ENCODE measurements at regions not wholly inside any gene's neighbourhood (a gene's known extent, or its start where the extent isn't known, plus 50 kb on each side); places are given as distances from the start of the nearest gene placed in this dataset.
"Not testable (repeated sequence)": the region's sequence is repeated elsewhere in the genome, so short reads cannot be mapped to it uniquely, and the experiment has no call there.

DNA sequence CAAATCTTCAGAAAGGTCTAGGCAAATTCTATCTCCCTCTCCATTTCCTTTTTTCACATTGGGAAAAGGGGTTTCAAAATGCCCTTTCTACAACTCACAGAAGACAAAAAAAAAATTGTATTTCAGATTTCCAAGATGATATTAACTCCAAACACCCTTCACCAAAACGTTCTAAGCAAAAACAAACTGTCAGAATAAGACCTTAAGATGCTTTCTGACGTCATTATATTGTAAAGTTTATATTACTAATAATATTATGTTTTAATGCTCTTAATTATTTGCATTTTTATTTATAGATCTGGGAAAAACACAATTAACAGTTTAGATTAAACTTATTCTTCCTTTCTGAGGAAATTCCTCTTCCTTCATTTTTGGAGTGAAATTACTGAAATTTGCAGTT is 624.2 kb downstream of the GALC start:
- no peak overlapping the region for H3K4me3 ChIP-seq (ENCODE audit: low read depth, low read length)
- TF ChIP-seq, protein P1, sequence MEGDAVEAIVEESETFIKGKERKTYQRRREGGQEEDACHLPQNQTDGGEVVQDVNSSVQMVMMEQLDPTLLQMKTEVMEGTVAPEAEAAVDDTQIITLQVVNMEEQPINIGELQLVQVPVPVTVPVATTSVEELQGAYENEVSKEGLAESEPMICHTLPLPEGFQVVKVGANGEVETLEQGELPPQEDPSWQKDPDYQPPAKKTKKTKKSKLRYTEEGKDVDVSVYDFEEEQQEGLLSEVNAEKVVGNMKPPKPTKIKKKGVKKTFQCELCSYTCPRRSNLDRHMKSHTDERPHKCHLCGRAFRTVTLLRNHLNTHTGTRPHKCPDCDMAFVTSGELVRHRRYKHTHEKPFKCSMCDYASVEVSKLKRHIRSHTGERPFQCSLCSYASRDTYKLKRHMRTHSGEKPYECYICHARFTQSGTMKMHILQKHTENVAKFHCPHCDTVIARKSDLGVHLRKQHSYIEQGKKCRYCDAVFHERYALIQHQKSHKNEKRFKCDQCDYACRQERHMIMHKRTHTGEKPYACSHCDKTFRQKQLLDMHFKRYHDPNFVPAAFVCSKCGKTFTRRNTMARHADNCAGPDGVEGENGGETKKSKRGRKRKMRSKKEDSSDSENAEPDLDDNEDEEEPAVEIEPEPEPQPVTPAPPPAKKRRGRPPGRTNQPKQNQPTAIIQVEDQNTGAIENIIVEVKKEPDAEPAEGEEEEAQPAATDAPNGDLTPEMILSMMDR (IDR thresholded peaks at IDR 0.05; ENCODE audit: insufficient read depth, low read length, missing control alignments) = no peak
- POLR2A ChIA-PET = no interaction called here
- CTCF ChIA-PET = no interaction called here
- DNase-seq (ENCODE audit: low read depth, low spot score) = no peak

DNA sequence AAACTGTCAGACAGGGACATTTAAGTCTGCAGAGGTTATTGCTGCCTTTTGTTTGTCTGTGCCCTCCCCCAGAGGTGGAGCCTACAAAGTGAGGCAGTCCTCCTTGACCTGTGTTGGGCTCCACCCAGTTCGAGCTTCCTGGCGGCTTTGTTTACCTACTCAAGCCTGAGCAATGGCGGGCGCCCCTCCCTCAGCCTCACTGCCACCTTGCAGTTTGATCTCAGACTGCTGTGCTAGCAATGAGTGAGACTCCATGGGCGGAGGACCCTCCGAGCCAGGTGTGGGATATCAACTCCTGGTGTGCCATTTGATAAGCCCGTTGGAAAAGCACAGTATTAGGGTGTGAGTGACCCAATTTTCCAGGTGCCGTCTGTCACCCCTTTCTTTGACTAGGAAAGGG is 632.7 kb downstream of the GALC start:
- CTCF ChIA-PET; DNase-seq (ENCODE audit: low read depth, low spot score); H3K4me3 ChIP-seq (ENCODE audit: low read depth, low read length); POLR2A ChIA-PET: not testable (repeated sequence)

- TF ChIP-seq, protein P1 (IDR thresholded peaks at IDR 0.05; ENCODE audit: insufficient read depth, low read length, missing control alignments) = no peak
- POLR2A ChIA-PET = no interaction called here
Measured at GRCh38 chr14:87351007-87351406, 642.0 kb downstream of the GALC start.

DNA sequence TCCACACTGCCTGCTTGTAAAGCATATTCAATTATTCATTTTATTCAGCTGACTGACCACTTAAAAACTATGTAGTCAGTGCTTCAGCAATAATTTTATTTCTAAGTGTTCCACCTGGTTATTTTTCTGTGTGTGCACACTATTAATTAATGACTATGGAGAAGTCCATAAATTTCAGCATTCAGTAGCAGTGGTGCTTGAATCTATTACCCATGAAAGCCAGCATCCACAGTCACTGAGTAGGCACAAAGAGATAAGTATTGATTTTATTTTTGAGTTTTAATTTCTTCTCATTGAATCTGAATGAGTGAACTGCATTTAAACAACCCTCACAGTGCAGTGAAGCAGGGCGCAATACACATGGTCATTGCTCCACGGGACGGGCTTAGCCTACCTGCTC is 643.1 kb downstream of the GALC start:
- ChIA-PET POLR2A (no interaction called here), CTCF (no interaction called here)
- no peak overlapping the region for H3K4me3 ChIP-seq (ENCODE audit: low read depth, low read length)
- TF ChIP-seq, protein P1 (IDR thresholded peaks at IDR 0.05; ENCODE audit: insufficient read depth, low read length, missing control alignments) = no peak
- no peak for DNase-seq (ENCODE audit: low read depth, low spot score)

More at GRCh38 chr14:87351007-87351406, 642.0 kb downstream of the GALC start:
- CTCF ChIA-PET = no interaction called here
- H3K4me3 ChIP-seq (ENCODE audit: low read depth, low read length) = no peak overlapping the region
- DNase-seq (ENCODE audit: low read depth, low spot score) = no peak

DNA sequence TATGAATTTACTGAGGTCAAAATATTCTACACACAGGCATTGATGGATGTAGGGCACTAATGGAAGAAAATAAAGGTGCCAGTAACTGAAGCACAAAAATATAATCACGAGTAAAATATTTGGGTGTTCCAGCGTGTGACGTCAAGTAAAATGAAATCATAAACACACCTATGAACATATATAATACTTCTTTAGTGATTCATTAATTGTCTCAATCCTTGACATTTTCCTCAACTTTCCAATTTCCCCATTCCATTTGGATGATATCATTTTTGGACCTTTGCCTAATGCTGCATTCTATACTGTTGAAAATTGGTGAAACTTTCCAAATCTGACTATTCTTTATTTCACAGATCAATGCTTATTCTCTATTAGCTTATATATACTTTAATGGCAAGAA is 649.3 kb downstream of the GALC start:
- TF ChIP-seq, protein P1 (IDR thresholded peaks at IDR 0.05; ENCODE audit: insufficient read depth, low read length, missing control alignments) = no peak
- ChIA-PET CTCF (no interaction called here), POLR2A (no interaction called here)
- no peak overlapping the region for H3K4me3 ChIP-seq (ENCODE audit: low read depth, low read length)
- no peak for DNase-seq (ENCODE audit: low read depth, low spot score)

- no peak overlapping the region for H3K4me3 ChIP-seq (ENCODE audit: low read depth, low read length)
- CTCF ChIA-PET = no interaction called here
- POLR2A ChIA-PET = no interaction called here
- TF ChIP-seq, protein P1 (IDR thresholded peaks at IDR 0.05; ENCODE audit: insufficient read depth, low read length, missing control alignments) = no peak
- DNase-seq (ENCODE audit: low read depth, low spot score) = no peak
Measured at GRCh38 chr14:87334997-87335685, 657.8 kb downstream of the GALC start.

GRCh38 chr14:87331991-87332390 is 661.0 kb downstream of the GALC start:
- H3K4me3 ChIP-seq (ENCODE audit: low read depth, low read length) = no peak overlapping the region
- POLR2A ChIA-PET = no interaction called here
- TF ChIP-seq, protein P1 (IDR thresholded peaks at IDR 0.05; ENCODE audit: insufficient read depth, low read length, missing control alignments) = no peak
- DNase-seq (ENCODE audit: low read depth, low spot score) = no peak
- CTCF ChIA-PET = no interaction called here

Measured in AG04449 (cell line).